Amniotic stem cell (primary cell): ENCODE measurements at regions not wholly inside any gene's neighbourhood (a gene's known extent, or its start where the extent isn't known, plus 50 kb on each side); places are given as distances from the start of the nearest gene placed in this dataset.
A peak's percentile ranks its signal among the peaks of the same experiment; 100 is the strongest.

Experiments used
- DNase-seq: peaks from one replicate; lab custom pipeline; 2025; lab: John Stamatoyannopoulos, UW

DNA sequence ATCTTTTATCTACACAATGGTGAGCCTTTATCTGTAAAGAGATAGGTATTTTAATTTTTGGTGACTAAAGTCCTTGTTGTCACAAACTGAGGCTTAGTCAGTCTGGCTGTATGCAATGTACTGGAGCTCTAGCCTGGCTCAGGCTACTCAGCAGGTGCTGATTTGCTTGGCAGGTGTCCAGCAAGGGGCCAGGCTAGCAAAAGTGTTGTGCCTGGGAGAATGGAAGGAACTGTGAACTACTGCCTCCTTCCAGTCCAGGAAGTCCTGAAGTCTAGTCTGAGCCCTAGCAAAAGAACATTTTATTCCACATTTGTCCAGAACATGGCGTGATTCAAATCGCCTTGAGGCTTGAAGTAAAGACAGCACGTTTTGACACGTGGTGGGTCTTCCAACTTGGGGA is 260.5 kb downstream of the CCDC85A start:
- DNase-seq: no peak

DNA sequence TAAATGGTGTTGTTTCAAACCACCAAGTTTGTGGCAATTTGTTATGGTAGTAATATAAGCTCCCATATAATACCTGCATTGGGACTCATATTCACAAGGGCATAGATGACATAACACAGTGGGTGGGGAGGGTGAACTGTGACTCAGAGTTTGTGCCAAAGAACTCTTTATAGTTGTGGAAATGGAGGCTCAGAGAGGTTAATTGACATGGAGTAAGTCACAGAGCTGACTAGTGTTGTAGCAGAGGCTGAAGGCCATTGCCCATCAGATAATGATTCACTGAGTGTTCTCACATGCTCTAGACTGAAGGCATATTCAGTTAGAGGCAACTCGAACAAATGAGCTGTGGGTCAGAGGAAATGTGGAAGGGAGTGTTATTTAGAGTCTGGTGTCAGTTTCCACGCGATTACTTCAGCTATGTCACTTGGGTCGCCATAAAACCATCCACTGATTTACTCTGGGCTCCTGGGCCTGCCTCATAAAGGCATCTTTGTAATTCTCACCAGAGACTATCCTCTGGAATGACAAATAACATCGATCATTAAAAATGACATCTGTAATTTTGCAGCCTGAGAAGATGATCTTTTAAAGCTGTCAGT is 264.7 kb downstream of the CCDC85A start:
- no peak for DNase-seq

DNA sequence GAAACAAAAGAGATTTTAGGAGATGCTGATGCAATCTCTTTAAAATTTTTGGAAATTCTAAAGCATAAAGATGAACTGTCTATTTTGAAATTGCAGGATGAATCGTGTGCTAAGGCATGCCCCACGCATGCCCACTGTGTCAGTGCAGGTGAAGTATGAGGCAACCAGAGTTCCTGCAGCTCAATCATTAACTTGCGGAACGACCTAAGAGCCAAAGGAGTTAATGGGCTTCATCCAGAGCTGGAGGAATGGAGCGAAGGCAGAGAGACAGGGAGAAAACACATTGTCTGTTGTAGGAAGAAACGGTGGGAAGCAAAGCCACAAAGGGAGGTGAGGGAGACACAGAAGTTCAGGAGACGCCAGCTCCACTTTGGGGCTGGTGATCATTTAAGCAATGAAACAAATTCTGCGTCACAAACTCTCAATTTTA is 265.2 kb downstream of the CCDC85A start:
- DNase-seq: no peak

DNA sequence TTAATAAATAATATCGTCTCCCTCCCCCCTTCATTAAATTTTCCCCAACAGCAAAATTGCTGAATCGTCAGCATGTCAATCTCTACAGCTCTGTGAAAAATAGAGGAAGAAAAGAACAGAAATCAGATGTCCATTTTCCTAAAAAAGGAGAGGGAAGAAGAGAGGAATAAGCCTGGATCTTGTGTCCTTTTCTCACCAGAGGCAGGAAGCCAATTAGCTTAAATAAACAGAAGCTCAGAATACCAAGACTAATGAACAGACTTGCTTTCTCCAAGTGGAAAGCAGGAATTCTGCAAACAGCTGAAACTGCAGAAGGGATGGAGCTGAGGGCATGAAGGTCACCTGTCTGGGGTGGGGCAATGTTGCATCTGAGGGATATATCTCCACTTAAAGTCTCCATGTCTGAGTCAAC is 265.7 kb downstream of the CCDC85A start:
- no peak for DNase-seq

DNA sequence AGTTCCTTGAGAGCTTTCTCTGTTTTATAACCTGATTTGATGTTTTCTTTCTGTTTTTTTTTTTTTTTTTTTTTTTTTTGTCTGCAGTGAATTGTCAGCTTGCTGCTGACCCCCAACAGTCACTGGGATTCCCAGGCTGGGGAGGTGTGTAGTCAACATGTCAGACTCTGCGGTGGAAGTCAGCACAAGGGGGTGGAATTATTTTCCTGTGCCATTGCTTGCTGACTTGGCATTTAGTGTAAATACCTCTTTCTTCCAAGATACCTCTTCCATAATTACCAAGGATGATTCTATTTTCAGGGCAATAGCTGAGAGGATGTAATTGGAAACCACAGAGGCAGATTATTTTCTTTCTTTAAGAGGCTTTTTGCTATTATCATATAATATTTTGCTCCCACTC is 266.3 kb downstream of the CCDC85A start:
- no peak for DNase-seq

DNA sequence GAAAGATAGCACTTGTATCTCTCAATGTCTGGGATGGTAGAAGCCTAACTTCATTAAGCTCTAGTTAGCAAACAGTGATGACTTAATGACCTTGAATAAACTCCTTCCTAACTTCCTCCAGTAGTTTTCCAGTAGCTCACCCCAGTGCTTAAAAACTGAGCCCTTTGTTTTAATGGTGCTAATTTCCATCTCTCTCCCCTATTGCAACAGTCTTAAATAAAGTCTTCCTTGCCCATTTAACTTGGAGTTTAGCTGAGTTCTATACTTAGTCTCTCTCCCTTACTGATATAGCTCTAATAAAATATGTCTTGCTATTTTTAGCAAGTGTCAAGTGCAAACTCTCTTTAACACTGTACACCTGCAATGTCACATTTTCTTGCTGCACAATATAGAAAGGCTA is 267.0 kb downstream of the CCDC85A start:
- no peak for DNase-seq

DNA sequence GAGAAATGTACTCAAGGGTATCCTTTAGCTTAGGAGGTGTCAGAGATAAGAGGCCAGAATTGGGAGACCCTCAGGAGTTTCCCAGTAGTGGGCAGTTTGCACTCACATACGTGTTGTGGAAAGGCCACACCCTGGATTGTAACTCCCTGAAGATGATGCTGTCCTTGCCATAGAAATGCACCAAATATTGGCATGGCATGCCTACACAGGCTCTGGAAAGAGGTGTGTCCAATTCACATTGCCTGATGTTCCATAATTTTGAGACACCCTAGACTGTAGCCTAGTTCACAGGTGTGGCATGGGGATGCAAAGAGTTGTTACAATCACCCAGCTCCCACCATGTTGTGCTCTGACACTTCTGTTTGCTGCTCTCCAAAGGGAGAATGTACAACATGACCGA is 271.9 kb downstream of the CCDC85A start:
- no peak for DNase-seq

DNA sequence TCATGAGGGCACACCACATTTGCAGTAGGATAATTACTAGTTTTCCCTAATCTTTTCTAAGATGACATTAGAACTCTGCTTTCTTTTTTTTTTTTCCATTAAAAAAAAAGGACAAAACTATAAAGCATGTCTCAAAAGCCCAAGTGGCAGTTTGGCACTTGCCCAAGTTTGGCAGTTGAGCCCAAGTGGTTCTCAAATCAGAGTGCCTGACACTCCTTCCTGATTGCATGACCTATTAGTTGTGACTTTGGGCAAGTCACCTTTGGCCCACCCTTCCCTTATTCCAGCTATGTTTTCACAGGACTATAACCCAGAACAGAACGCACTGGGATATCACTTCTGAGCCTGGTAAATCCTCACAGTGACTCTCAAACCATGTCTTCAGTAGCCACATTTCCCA is 273.0 kb downstream of the CCDC85A start:
- no peak for DNase-seq

DNA sequence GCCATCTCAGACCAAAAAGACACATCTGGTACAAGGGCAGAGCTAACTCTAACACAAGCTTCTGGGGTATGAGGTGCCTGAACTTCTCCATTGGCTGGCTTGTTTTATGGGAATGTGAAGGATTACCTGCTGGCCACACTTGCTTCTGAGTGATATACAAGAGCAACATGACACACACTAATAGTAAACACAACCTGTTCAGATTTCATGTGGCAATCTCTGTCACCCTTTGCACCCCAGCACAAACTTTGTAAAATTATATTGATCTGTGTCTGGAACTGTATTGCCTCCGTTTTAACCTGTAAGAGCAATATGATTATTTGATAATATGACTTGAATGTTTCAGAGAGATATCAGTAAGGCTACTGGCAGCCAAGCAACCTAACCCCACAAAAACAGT is 276.7 kb downstream of the CCDC85A start:
- DNase-seq: no peak

DNA sequence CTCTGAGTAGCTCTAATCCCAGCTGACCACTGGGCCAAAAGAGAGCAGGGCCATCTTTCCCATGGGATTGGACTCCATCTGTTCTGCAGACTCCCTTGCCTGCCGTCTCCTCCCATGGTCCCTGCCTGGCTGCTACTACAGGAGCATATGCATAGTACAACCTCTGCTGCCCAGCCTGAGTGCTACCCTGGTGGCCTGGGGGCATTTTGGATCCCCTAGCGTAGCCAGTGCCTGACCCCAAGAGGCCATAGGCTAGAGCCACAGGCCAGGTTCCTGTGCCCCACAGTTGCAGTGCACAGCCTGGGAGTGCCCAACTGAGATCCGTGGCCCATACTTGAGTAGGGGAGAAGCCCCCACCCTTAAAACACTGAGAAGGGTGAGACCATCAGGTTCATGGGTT is 280.3 kb downstream of the CCDC85A start:
- no peak for DNase-seq

DNA sequence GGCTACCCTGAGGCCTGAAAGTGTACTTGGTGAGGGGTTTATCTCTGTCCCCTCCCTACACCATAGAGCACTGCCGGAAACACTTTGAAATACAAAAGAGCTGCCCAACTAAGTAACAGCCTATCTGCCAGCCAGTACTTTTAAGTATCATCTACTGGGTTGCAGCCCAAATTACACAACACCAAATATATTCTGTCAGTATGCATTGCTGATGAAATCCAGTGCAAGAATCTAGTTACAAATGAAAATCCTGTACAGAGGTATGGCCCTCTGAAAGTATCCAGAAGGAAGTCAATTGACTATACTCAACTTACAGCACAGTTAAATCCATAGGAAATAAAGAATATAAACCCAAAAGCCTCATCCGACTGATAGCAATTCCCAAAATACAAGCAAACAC is 280.8 kb downstream of the CCDC85A start:
- DNase-seq: no peak

DNA sequence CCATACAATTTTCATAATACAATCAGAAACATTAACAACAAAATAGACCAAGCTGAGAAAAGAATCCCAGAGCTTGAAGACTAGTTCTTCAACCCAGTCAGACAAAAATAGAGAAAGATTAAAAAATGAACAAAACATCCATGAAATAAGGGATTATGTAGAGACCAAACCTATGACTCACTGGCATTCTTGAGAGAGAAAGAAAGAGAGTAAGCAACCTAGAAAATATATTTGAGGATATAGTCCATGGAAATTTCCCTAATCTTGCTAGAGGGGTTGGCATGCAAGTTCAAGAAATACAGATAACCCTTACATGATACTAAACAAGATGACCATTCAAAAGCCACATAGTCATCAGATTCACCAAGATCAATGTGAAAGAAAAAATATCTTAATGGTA is 281.7 kb downstream of the CCDC85A start:
- DNase-seq: peak; percentile 48

DNA sequence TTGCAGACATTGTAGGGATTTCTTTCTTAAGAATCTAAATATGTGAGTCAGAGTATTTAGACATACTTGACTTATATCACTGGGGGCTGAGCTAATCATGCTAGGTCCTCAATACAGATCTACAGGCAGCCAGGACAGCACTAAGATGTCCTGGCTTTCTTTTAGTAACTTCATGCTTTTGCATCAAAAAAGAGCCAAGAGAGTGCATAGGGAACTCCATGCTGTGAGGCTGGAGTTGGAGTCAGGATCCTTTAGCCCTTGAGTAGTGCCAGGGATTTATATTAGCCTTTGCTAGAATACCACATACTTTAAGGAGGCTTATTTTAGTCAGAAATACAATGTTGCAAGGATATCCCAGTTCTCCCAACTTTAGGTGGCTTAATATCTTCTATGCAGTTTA is 289.7 kb downstream of the CCDC85A start:
- no peak for DNase-seq

DNA sequence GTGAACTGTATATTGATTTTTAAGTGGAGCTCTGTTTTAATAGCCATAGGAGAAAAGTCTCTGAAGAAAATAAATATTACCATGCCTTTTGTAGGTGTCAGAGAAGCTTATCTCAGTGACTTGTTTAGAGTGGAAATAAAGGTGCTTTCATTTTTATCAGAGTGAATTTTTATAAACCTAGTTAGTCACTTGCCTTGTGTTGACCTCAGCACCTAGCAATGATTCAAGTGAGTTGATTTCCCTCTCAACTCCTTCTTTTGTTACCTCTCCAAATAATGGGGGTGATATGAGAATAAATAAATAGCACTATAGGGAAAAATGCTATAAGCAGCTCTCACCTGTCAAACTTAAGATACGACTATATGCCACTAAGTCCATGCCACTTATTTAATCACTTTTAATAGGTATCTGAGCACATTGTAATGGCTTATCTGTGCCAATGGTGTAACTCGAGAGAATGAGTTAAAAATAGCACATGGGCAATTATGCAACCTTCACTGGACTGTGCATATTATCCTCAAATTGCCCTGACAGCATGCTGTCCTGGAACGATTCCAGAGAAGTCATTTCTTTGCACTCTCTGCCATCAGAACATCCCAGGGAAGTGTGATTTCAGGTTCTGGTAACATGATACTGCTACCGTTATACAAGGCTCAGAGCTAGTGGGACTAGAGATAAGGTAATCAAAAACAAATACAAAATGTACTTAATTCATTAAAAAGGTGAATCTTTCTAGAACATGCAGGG is 290.8 kb downstream of the CCDC85A start:
- no peak for DNase-seq

DNA sequence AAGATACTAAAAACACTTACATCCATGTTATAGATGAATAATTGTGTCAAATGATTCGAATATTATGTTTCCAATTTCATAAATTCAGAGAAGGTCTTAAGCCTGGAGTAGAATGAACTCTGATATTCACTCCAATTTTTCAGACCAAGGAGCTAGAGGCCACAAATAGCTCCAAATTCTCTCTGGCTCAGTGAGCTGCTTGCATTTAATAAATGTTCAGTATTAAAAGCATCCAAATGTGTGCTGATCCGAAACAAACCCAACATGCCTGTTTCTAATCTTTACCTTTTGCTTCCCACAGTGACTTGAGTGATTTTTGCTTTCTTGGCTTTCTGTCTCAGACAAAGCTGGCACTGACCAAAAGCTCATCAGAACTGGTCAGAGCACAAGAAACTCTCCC is 291.4 kb downstream of the CCDC85A start:
- DNase-seq: no peak

DNA sequence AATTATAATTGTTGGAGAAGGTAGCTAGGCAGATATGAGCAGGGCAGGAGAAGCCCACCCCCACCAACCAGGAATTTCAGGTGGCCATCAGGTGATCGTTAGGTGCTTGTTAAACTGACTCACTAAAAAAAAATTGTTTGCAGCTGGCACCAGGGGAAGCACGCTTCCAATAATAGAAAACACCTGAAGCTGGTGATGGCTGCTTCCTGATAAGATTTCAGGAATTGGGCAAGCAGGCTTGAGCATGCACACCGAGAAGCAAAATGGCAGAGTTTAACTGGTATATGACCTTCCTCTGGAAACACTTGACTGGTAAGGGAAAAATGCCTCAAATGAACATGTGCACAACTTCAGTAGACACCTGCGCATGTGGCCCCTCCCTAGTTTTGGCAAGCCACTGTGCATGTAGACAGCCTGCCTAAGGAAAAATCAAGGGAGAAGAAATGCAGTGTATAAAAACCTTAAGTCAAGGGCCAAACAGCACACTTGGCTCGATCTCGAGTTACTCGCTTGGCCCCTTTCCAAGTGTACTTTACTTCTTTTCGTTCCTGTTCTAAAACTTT is 292.8 kb downstream of the CCDC85A start:
- DNase-seq: no peak

DNA sequence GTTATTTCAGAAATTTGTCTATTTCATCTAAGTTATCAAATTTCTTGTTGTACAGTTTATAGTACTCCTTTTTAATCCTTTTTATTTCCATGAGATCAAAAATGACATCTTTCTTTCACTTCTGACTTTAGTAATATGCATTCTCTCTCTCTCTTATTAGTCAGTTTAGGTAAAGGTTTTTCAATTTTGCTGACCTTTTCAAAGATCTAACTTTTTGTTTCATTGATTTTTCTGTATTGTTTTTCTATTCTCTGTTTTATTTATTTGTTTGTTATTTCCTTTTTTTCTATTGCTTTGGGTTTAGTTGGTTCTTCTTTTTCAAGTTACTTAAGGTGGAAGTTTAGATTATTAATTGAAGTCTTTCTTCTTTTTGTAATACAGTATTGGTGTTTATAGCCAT is 294.2 kb downstream of the CCDC85A start:
- no peak for DNase-seq

DNA sequence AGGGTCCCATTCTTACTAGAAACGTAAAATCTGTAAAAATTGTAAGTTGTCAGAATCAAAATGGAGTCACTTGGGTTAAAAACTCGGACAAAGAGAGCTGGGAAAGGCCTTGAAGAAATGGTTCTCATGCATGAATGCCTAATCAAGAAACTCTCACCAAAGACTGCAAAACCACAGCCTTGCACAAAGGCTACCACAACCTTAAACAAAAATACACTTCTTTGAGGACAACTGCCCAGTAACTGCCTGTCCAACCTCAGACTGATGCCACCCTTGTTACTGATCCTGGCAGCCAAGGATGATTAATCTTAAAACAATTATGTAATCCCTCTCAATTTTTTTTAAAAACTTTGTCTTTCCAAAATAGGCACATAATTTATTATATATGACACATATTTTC is 299.3 kb downstream of the CCDC85A start:
- DNase-seq: no peak

DNA sequence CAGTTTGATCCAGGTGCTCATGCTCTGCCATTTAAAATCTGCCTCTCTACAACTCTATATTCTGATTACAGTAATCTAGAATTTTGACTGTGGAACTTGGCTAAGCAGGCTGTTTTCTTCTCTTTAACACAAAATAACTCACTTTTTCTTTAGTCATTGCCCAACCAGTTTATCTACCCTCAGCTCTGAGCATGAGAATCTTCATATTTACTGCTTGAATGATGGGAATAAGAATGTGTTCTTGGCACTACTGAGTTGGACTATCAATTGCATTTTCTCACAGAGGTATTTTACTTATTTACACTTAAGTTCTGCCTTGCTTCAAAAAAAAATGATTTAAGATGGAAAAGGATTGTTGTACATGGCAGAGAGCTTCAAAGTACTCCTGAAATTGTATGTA is 301.1 kb downstream of the CCDC85A start:
- DNase-seq: no peak

DNA sequence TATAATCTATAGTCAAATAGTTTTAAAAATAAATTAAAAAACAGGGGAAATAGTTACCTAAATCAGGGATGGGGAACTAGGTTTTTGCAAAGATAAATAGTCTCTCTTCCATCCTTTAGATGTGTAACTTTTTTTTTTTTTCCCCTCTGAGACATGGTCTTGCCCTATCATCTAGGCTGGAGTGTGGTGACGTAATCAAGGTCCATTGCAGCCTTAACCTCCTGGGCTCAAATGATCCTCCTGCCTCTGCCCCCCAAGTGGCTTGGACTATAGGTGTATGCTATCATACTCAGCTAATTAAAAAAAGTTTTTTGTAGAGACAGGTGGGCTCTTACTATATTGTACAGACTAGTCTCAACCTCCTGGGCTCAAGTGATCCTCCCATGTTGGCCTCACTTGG is 316.5 kb downstream of the CCDC85A start:
- no peak for DNase-seq

DNA sequence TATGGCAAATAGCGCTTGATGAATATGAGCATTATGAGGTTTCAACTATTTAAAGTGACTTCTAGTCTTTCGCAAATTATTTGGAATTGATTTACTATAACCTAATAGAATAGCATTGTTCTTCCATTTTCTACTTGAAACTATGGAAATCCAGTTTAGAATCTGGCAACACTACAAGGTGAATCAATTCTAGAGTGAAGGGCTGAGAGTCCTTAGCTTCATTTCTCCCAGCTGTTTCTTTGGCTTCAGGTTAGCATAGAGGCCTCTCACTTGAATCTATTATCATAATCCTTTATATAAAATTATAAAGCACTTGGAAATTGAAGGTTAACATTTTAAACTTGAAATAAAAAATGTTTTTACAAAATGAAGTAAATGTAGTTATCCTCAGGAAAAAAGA is 318.8 kb downstream of the CCDC85A start:
- no peak for DNase-seq

DNA sequence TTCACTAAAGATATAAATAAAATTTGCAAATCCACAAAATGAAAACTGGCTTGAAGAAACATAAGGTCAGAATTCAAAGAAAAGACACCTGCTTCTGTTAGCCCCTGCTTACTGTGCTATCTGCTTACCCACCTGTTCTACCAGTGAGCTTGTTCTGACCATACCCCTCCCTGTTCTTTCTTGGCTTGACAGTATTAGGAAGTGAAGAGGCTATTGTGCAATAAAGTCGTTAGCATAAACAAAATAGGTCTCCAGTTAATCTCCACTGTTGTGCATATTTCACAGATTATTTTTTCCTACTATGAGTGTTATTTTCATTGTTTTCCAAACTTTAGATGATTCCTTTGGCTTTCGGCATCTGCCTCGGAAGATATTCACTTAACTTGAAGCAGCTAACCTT is 322.1 kb downstream of the CCDC85A start:
- DNase-seq: no peak

DNA sequence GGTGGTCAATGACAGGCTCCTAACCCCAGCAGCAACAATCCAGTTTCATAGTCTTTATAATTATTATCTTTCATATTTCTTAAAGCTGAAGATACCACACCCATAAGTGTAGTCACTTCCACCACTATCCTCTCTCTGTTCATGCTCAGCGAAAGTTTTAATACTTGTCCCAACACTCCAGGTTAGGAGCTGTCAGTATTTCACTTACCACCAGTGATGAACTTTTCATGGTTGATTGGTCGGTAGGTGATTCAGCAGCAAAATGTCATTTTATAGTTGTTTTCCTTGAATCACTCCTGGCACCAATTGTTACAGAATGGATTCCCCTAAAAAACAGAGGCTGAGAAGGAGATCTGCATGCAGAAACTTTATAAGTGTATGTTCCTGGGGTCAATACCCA is 324.9 kb downstream of the CCDC85A start:
- no peak for DNase-seq

DNA sequence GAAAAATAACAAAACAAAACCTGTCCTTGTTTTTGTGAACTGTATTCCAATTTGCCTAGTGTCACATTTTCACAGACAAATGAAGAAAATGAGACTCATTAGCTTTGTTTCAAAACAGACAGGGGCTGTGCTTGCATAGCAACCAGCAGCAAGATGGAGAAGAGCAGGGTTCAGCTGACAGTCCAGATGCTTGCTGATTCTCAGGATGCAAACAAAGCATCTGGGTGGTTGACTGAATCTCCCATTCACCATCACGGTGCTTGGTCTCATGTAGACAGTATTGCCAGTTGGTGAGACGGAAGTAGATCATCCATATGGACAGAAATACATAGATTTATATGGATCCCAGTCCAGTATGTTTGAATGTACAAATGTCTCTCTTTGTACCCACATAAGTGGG is 326.8 kb downstream of the CCDC85A start:
- DNase-seq: no peak
